Tibial nerve (tissue), 4 donors: ENCODE measurements at regions not wholly inside any gene's neighbourhood (a gene's known extent, or its start where the extent isn't known, plus 50 kb on each side); places are given as distances from the start of the nearest gene placed in this dataset.

Source experiments
- DNase-seq, 2 donors: peaks; one replicate each; pipeline ENCODE4 v3.0.0-alpha.2; 2019; ENCODE audit warnings: low spot score in 2 of 2
- H3K27ac ChIP-seq, 4 donors: fragments of 200-600 bp; sonication (generic) in 3 of 4; one replicate each; pipeline ENCODE4 v1.5.1; 2017 to 2019; ENCODE audit warnings: mild to moderate bottlenecking in 1 of 4
- H3K27me3 ChIP-seq, 2 donors: fragments of 200-600 bp; sonication (generic) in 1 of 2; one replicate each; pipeline versions ENCODE4 v1.5.1 to v1.6.0; 2017 to 2019
- H3K36me3 ChIP-seq, 3 donors: fragments of 200-600 bp; sonication (generic); one replicate each; pipeline ENCODE4 v1.5.1; 2018 to 2019
- H3K4me1 ChIP-seq, 4 donors: fragments of 200-600 bp; sonication (generic) in 3 of 4; one replicate each; pipeline ENCODE4 v1.5.1; 2017 to 2019
- H3K4me3 ChIP-seq, 4 donors: fragments of 200-600 bp; sonication (generic) in 3 of 4; one replicate each; pipeline ENCODE4 v1.5.1; 2017 to 2019; ENCODE audit warnings: mild to moderate bottlenecking in 1 of 4, moderate library complexity in 1 of 4
- H3K9me3 ChIP-seq, 4 donors: fragments of 200-600 bp; sonication (generic) in 3 of 4; one replicate each; pipeline ENCODE4 v1.5.1; 2017 to 2019
- CTCF ChIP-seq, 5 experiments: fragments of 200-600 bp in 3 of 5; fragments of 450-650 bp in 2 of 5; sonication (generic) in 3 of 5; IDR thresholded peaks; one replicate each; pipeline ENCODE4 v1.5.1; 2016 to 2019; ENCODE audit warnings: antibody characterized with exemption in 5 of 5, mild to moderate bottlenecking in 3 of 5, moderate library complexity in 2 of 5
- EP300 ChIP-seq, 2 donors: sonication (generic); formaldehyde crosslinking; IDR thresholded peaks; one replicate each; pipeline ENCODE4 v1.6.1; 2017; ENCODE audit warnings: antibody characterized with exemption in 2 of 2, mild to moderate bottlenecking in 1 of 2
- POLR2A ChIP-seq, 2 donors: fragments of 450-650 bp; IDR thresholded peaks; one replicate each; pipeline ENCODE4 v1.6.1; 2017; ENCODE audit warnings: antibody characterized with exemption in 2 of 2, mild to moderate bottlenecking in 2 of 2, moderate library complexity in 2 of 2
- WGBS, 2 donors: methylation state at CpG; one replicate each; pipeline ENCODE4 v1.1.5; 2018; 5-methylcytosine and 5-hydroxymethylcytosine counted together

DNA sequence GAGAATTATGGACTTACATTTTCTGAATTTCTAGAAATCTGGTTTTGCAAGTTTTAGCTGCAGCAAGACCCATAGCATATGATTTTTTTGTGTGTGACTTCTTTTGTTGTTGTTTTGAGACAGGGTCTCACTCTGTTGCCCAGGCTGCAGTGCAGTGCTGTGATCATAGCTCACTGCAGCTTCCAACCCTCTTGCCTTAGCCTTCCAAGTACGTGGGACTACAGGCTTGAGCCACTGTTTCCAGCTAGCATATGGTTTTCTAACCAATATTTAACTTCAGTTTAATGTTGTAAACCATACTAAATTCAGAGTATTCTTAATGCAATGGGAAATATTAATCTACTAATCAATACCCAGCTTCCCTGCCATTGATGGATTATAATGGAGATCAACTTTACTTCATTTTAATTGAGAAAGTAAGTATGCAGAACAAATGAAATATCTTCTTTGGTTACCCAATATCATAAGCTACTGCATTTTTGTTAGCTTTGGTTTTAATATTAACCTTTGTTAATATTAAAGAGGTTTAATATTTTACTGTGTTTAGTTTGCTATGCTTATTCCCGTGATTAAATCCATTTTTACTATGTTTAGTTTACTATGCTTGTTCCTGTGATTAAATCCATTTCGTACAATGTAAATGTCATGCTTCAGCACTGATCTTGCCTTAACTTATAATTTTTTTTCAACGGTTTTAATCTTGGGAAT lies 273.4 kb upstream of the TMEFF2 start:
- WGBS, 2 donors = 80 to 90% methylated on average over 4 of the region's 4 CpGs

DNA sequence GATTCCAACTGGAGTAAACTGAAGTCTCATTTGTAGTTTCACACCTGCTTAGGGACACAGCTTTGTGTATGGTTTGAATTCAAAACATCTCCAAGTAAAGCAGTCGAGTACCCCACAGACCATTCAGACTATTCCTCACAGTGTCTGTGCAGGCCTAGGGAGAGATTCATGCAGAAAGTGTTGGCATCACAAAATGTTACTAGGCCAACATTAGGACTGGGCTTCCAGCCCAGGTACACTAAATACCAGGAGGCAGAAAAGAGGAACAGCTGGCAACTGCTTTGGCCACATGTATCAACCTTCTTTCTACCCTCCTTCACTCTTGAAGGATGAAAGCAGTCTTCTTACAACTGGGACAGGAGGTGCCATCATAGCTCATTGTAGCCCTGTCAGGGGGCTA lies 270.4 kb upstream of the TMEFF2 start:
- H3K9me3 ChIP-seq = no peaks in the 10 kb centered on the region
- DNase-seq = no peak
- 88% methylated on average over 1 of the region's 1 CpG for WGBS, 2 donors
- H3K4me1 ChIP-seq = no peaks in the 10 kb centered on the region
- no peaks in the 10 kb centered on the region for H3K36me3 ChIP-seq
- no peak overlapping the region for H3K4me3 ChIP-seq
- no peaks in the 10 kb centered on the region for H3K27me3 ChIP-seq
- TF ChIP-seq POLR2A (IDR thresholded peaks at IDR 0.05) = no peak
- TF ChIP-seq CTCF (IDR thresholded peaks at IDR 0.05) = no peak
- TF ChIP-seq EP300 (IDR thresholded peaks at IDR 0.05) = no peak
- H3K27ac ChIP-seq = no peak overlapping the region

More for the DNA sequence above, 273.4 kb upstream of the TMEFF2 start:
- H3K36me3 ChIP-seq = no peaks in the 10 kb centered on the region
- peaks cover 0 to 5% (median 0%) of the 10 kb centered on the region in 4 donors for H3K9me3 ChIP-seq
- H3K27me3 ChIP-seq = no peaks in the 10 kb centered on the region
- DNase-seq = no peak
- no peak overlapping the region for H3K27ac ChIP-seq
- H3K4me1 ChIP-seq = no peaks in the 10 kb centered on the region
- no peak overlapping the region for H3K4me3 ChIP-seq
- no peak for TF ChIP-seq POLR2A (IDR thresholded peaks at IDR 0.05)

DNA sequence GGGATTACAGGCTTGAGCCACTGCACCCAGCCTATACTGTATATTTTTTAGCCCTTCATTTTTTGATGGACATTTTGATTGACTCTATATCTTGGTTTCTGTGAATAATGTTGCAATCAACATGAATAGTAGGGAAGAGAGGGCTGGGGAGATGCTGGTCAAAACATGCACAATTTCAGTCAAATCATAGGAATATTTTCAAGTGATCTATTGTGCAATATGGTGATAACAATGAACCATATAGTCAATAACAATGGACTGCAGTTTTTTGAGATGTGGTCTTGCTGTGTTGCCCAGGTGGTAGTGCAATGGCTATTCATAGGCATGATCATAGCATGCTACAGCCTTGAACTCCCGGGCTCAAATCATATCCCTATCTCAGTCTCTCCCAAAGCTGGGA lies 264.7 kb upstream of the TMEFF2 start:
- WGBS, 2 donors = 90 to 96% methylated on average over 1 of the region's 1 CpG

DNA sequence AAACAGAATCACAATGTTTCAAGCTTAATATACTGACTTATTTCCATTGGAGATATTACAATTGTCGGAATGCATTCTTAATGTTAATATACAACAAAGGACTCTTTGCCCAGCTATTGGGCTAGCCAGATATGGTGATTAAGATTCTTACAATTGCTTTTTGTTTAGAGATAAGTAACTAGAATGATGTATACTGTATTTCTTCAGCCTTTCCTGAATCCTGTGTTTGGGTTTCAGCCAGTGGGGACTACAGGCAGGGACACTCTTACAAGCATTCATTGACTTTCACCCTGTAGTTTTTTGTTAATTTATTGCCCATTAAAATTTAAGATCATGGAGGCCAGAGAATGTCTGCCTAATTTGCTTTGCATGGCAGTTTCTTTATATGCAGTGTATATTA lies 254.1 kb upstream of the TMEFF2 start:
- Histone ChIP-seq H3K9me3 (no peaks in the 10 kb centered on the region), H3K4me1 (no peaks in the 10 kb centered on the region), H3K27ac (no peak overlapping the region), H3K27me3 (no peaks in the 10 kb centered on the region), H3K4me3 (no peak overlapping the region), H3K36me3 (no peaks in the 10 kb centered on the region)
- DNase-seq = no peak
- 35 to 44% methylated on average over 1 of the region's 1 CpG for WGBS, 2 donors
- TF ChIP-seq EP300 (IDR thresholded peaks at IDR 0.05) (no peak), CTCF (IDR thresholded peaks at IDR 0.05) (no peak), POLR2A (IDR thresholded peaks at IDR 0.05) (no peak)

More for the DNA sequence above, 264.7 kb upstream of the TMEFF2 start:
- TF ChIP-seq CTCF (IDR thresholded peaks at IDR 0.05) (no peak), POLR2A (IDR thresholded peaks at IDR 0.05) (no peak), EP300 (IDR thresholded peaks at IDR 0.05) (no peak)
- H3K27ac ChIP-seq = no peak overlapping the region
- H3K4me1 ChIP-seq = no peaks in the 10 kb centered on the region
- no peak for DNase-seq
- H3K4me3 ChIP-seq = no peak overlapping the region
- H3K27me3 ChIP-seq = no peaks in the 10 kb centered on the region
- H3K9me3 ChIP-seq = no peaks in the 10 kb centered on the region
- no peaks in the 10 kb centered on the region for H3K36me3 ChIP-seq

DNA sequence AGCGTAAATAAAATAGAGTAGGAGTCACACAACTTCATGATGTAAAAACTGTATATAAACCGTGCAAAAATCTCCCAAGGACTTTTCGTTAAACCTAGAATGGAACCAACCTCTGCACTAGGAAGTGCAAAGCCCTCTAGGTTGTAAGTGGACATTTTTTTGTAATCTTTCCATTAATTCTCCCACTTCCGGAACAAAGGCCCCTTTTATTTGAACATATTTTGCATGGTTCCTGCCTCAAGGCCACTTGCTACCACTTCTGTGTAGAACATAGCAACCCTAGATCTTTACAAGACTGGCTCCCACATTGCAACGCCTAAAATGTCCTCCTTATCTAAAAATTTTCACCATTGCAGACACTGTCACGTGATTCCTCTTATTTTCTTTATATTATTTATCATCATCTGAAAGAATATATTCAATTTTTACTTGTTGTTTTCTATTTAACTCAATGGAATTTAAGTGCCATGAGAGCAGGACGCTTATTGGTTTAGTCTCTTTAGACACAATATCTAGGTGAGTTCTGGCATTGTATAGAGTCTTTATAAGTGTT lies 249.6 kb upstream of the TMEFF2 start:
- Histone ChIP-seq H3K36me3 (no peaks in the 10 kb centered on the region), H3K9me3 (no peaks in the 10 kb centered on the region), H3K4me1 (no peaks in the 10 kb centered on the region), H3K27me3 (no peaks in the 10 kb centered on the region), H3K4me3 (no peak overlapping the region), H3K27ac (no peak overlapping the region)
- no peak for DNase-seq
- 63 to 65% methylated on average over 7 of the region's 7 CpGs for WGBS, 2 donors
- TF ChIP-seq POLR2A (IDR thresholded peaks at IDR 0.05) = no peak
- no peak for TF ChIP-seq EP300 (IDR thresholded peaks at IDR 0.05)
- TF ChIP-seq CTCF (IDR thresholded peaks at IDR 0.05) = no peak
